HEK293T (cell line): ENCODE measurements at regions not wholly inside any gene's neighbourhood (a gene's known extent, or its start where the extent isn't known, plus 50 kb on each side); places are given as distances from the start of the nearest gene placed in this dataset.

Experiments used
- ARNT ChIP-seq: fragments of 450-650 bp; IDR thresholded peaks from 2 replicates; pipeline ENCODE4 v1.6.1; 2017; ENCODE audit warnings: mild to moderate bottlenecking
- BHLHE40 ChIP-seq: fragments of 450-650 bp; IDR thresholded peaks from 2 replicates; pipeline ENCODE4 v1.6.1; 2016; ENCODE audit warnings: mild to moderate bottlenecking, moderate library complexity, borderline replicate concordance
- FOXA1 ChIP-seq: fragments of 450-650 bp; IDR thresholded peaks from 2 replicates; pipeline ENCODE4 v1.6.1; 2016; ENCODE audit warnings: mild to moderate bottlenecking
- FOXK2 ChIP-seq: fragments of 450-650 bp; IDR thresholded peaks from 2 replicates; pipeline ENCODE4 v1.6.1; 2016; ENCODE audit warnings: mild to moderate bottlenecking
- FOXM1 ChIP-seq: fragments of 450-650 bp; IDR thresholded peaks from 2 replicates; pipeline ENCODE4 v1.6.1; 2017; ENCODE audit warnings: mild to moderate bottlenecking, borderline replicate concordance
- HDGF ChIP-seq: fragments of 450-650 bp; IDR thresholded peaks from 2 replicates; pipeline ENCODE4 v1.6.1; 2017; ENCODE audit warnings: antibody characterized with exemption, borderline replicate concordance
- PKNOX1 ChIP-seq: fragments of 450-650 bp; IDR thresholded peaks from 2 replicates; pipeline ENCODE4 v1.6.1; 2016
- SP1 ChIP-seq: fragments of 450-650 bp; IDR thresholded peaks from 2 replicates; pipeline ENCODE4 v1.6.1; 2017
- SUZ12 ChIP-seq: fragments of 450-650 bp; IDR thresholded peaks from 2 replicates; pipeline ENCODE4 v1.6.1; 2016; ENCODE audit warnings: mild to moderate bottlenecking
- TARDBP ChIP-seq: fragments of 450-650 bp; IDR thresholded peaks from 2 replicates; pipeline ENCODE4 v1.6.1; 2016

- TF ChIP-seq FOXM1 (no peak), TARDBP (no peak), SUZ12 (no peak), PKNOX1 (no peak), FOXK2 (no peak), FOXA1 (no peak), ARNT (no peak), SP1 (no peak), BHLHE40 (no peak), HDGF (no peak)
Observed at GRCh38 chr13:32936716-32937115, 79.5 kb upstream of the KL start.
